ENCODE measurements at regions not wholly inside any gene's neighbourhood (a gene's known extent, or its start where the extent isn't known, plus 50 kb on each side); places are given as distances from the start of the nearest gene placed in this dataset.
"Not testable (repeated sequence)": the region's sequence is repeated elsewhere in the genome, so short reads cannot be mapped to it uniquely, and the experiment has no call there.

DNA sequence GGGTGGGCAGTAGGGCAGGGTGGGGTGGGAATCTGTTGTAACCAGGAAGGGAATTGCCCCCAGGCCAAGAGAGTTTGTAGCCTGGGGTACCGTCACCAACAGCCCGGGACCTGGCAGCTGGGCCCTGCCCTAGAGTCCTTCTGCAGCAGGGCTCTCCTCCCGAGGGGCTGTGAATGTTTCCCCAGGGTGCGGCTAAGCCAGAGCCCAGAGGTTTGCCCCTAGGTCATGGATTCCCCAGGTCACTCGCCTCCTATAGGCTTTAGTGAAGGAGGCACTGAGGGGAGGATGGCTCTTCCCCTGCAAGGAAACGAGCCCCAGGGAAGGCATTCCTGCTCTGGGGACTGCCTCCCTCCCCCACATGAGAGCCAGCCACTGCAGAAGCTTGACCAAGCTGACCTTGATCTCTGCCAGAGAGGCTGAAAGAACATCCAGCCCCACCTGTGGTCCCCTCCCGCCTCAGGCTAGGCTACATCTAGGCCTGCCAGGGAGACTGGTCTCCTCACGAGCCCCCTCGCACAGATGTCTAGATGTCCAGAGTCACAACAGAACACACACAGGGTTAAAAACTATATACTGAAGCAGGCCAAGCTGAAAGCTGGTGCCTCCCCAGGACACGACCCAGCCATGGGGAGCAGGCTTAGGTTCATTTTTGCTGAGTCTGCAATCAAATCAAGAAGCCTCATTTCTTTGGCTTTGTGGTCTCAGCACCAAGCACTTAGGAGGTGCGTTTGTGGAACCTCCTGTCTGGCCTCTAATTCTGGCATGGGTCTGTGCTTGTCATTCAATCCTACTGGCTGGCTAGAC lies 69.1 kb upstream of the TAMM41 start:
- no peak overlapping the region for H3K4me3 ChIP-seq (replicated peaks; ENCODE audit: insufficient read depth, low read length)
- H3K27me3 ChIP-seq (ENCODE audit: insufficient read depth, poor library complexity, severe bottlenecking) = no peaks in the 10 kb centered on the region
- no peak overlapping the region for H3K27ac ChIP-seq (replicated peaks)
- DNase-seq (ENCODE audit: low read depth in 1 of 2, low spot score in 1 of 2) = no peak
- TF ChIP-seq CTCF (IDR thresholded peaks at IDR 0.05; ENCODE audit: insufficient read depth, low read length) = no peak
- no peak for TF ChIP-seq POLR2AphosphoS5 (IDR thresholded peaks at IDR 0.05; ENCODE audit: low read depth)

DNA sequence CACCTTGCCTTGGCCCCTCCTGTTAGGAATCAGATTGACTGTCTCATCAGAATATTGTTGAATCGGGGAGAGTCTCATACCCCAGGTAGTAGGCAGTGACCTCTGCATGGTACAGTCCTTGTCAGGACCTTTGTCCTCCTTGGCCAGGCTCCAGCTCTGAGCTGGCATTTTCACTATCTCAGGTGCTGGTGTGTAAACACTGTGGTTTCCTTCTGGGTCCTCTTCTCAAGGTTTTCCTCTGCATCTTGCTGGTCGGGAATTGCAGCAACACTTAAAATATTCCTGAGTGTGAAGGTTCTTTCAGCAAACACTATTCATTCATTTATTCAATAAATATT lies 69.7 kb upstream of the TAMM41 start:
- DNase-seq (ENCODE audit: low read depth in 1 of 2, low spot score in 1 of 2); H3K27me3 ChIP-seq (ENCODE audit: insufficient read depth, poor library complexity, severe bottlenecking); H3K4me3 ChIP-seq (replicated peaks; ENCODE audit: insufficient read depth, low read length); H3K27ac ChIP-seq (replicated peaks): not testable (repeated sequence)

DNA sequence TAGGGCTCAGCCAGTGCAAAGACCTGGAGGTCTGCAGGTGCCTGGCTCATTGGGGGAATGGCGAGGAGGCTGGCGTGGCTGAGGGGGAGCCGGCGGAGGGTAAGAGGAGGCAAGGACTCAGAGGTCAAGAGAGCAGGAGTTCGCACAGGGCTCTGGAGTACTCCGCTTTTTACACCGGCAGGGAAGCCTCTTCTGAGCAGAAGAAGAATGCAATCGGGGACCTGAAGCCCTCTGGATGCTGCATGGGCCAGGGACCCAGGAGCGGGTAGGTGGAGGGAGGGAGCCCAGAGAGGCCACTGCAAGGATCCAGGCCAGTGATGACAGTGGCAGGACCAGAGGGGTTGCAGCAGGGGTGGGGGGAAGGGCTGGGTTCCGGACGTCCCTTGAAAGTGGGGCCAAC lies 70.4 kb upstream of the TAMM41 start:
- TF ChIP-seq CTCF (IDR thresholded peaks at IDR 0.05; ENCODE audit: insufficient read depth, low read length) (no peak), SPI1 (IDR thresholded peaks at IDR 0.05; ENCODE audit: borderline replicate concordance, low read depth) (no peak), POLR2AphosphoS5 (IDR thresholded peaks at IDR 0.05; ENCODE audit: low read depth) (no peak), GABPA (IDR thresholded peaks at IDR 0.05; ENCODE audit: low read depth) (no peak)
- TF ChIP-seq, protein P1, sequence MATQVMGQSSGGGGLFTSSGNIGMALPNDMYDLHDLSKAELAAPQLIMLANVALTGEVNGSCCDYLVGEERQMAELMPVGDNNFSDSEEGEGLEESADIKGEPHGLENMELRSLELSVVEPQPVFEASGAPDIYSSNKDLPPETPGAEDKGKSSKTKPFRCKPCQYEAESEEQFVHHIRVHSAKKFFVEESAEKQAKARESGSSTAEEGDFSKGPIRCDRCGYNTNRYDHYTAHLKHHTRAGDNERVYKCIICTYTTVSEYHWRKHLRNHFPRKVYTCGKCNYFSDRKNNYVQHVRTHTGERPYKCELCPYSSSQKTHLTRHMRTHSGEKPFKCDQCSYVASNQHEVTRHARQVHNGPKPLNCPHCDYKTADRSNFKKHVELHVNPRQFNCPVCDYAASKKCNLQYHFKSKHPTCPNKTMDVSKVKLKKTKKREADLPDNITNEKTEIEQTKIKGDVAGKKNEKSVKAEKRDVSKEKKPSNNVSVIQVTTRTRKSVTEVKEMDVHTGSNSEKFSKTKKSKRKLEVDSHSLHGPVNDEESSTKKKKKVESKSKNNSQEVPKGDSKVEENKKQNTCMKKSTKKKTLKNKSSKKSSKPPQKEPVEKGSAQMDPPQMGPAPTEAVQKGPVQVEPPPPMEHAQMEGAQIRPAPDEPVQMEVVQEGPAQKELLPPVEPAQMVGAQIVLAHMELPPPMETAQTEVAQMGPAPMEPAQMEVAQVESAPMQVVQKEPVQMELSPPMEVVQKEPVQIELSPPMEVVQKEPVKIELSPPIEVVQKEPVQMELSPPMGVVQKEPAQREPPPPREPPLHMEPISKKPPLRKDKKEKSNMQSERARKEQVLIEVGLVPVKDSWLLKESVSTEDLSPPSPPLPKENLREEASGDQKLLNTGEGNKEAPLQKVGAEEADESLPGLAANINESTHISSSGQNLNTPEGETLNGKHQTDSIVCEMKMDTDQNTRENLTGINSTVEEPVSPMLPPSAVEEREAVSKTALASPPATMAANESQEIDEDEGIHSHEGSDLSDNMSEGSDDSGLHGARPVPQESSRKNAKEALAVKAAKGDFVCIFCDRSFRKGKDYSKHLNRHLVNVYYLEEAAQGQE (IDR thresholded peaks at IDR 0.05; ENCODE audit: insufficient replicate concordance, low read depth) = no peak
- DNase-seq (ENCODE audit: low read depth in 1 of 2, low spot score in 1 of 2) = no peak
- Histone ChIP-seq H3K4me3 (replicated peaks; ENCODE audit: insufficient read depth, low read length) (no peak overlapping the region), H3K27me3 (ENCODE audit: insufficient read depth, poor library complexity, severe bottlenecking) (no peaks in the 10 kb centered on the region), H3K27ac (replicated peaks) (no peak overlapping the region)

DNA sequence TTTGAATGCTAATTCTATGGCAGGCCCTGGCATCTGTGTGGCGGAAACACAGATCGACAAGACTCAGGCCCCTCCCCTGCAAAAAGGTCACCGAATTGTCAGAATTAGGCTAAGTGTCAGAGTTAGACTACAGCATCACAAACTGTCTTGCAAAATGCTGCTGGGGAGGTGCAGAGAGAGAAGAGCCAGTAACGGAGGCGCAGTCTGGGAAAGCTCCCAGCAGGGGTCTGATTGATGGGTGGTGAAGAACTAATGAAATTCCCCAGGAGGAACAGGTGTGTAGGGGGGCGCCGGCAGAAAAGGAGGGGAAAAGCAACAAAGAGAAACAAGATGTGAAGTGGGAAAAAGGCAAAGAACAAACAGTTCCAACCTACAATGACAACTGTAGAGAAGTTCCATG lies 72.7 kb upstream of the TAMM41 start:
- Histone ChIP-seq H3K27me3 (ENCODE audit: insufficient read depth, poor library complexity, severe bottlenecking) (no peaks in the 10 kb centered on the region), H3K4me3 (replicated peaks; ENCODE audit: insufficient read depth, low read length) (no peak overlapping the region), H3K27ac (replicated peaks) (no peak overlapping the region)
- TF ChIP-seq, protein P1 (IDR thresholded peaks at IDR 0.05; ENCODE audit: insufficient replicate concordance, low read depth) = no peak
- no peak for TF ChIP-seq GABPA (IDR thresholded peaks at IDR 0.05; ENCODE audit: low read depth)
- no peak for DNase-seq (ENCODE audit: low read depth in 1 of 2, low spot score in 1 of 2)

- Histone ChIP-seq H3K27me3 (ENCODE audit: insufficient read depth, poor library complexity, severe bottlenecking) (no peaks in the 10 kb centered on the region), H3K27ac (replicated peaks) (no peak overlapping the region), H3K4me3 (replicated peaks; ENCODE audit: insufficient read depth, low read length) (no peak overlapping the region)
- DNase-seq (ENCODE audit: low read depth in 1 of 2, low spot score in 1 of 2) = no peak
- TF ChIP-seq SPI1 (IDR thresholded peaks at IDR 0.05; ENCODE audit: borderline replicate concordance, low read depth) (no peak), POLR2AphosphoS5 (IDR thresholded peaks at IDR 0.05; ENCODE audit: low read depth) (no peak), GABPA (IDR thresholded peaks at IDR 0.05; ENCODE audit: low read depth) (no peak), CTCF (IDR thresholded peaks at IDR 0.05; ENCODE audit: insufficient read depth, low read length) (no peak)
- TF ChIP-seq, protein P1 (IDR thresholded peaks at IDR 0.05; ENCODE audit: insufficient replicate concordance, low read depth) = no peak
Measured at GRCh38 chr3:11924518-11924917, 77.8 kb upstream of the TAMM41 start.

Measured in HL-60 (cell line).